HepG2 (cell line): ENCODE measurements at regions not wholly inside any gene's neighbourhood (a gene's known extent, or its start where the extent isn't known, plus 50 kb on each side); places are given as distances from the start of the nearest gene placed in this dataset.

Source experiments
- ATAC-seq: fragments of 200-7000 bp; cut with Tn5 transposase; 3 replicates; pipeline ENCODE4 v1.9.1; 2020; ENCODE audit warnings: mild to moderate bottlenecking, moderate library complexity
- BruUV-seq: library from RNA; stranded (reverse); fragments of 400-500 nt; replicated peaks from 2 replicates; lab custom pipeline; 2021; lab: Mats Ljungman, UMichigan
- CTCF ChIA-PET: fragments of 300-600 bp; formaldehyde crosslinking; extraction: SDS; loops from one replicate; lab custom pipeline; 2021; ENCODE audit warnings: low total read pairs, inconsistent platforms, low intra/inter-chr PET ratio; lab: Yijun Ruan, JAX
- POLR2A ChIA-PET: fragments of 350-600 bp; sonication (Branson Sonifier 250); formaldehyde crosslinking; loops from one replicate; lab custom pipeline; 2020; ENCODE audit warnings: antibody characterized with exemption, inconsistent platforms; lab: Yijun Ruan, JAX
- DNase-seq: peaks from one replicate; pipeline ENCODE4 v3.0.0-alpha.2; 2015; ENCODE audit warnings: low spot score
- FAIRE-seq: peaks from 3 replicates; lab custom pipeline; 2011; peaks lifted over from hg19 to GRCh38; lab: Jason Lieb, UNC
- H2AFZ ChIP-seq: one replicate; pipeline ENCODE4 v1.6.1; 2011; ENCODE audit warnings: low read length, inconsistent platforms
- H3K27ac ChIP-seq: fragments of 300-600 bp; 3 replicates; pipeline ENCODE4 v1.8.0; 2011; ENCODE audit warnings: mixed run types, mild to moderate bottlenecking, mixed read lengths, low read length, inconsistent platforms; ENCODE audit not compliant: insufficient read depth; ENCODE audit errors: extremely low read length
- H3K27me3 ChIP-seq, 2 experiments: fragments of 200-600 bp in 1 of 2; 2 replicates in 1 of 2; 3 replicates in 1 of 2; pipeline versions ENCODE4 v1.6.0 to v1.8.0; 2011; ENCODE audit warnings: low read length in 2 of 2, mild to moderate bottlenecking in 2 of 2, moderate library complexity in 2 of 2, inconsistent platforms in 1 of 2; ENCODE audit not compliant: insufficient read depth in 2 of 2, control insufficient read depth in 1 of 2
- H3K36me3 ChIP-seq, 2 experiments: fragments of 200-600 bp in 1 of 2; replicated peaks in 1 of 2; 2 replicates in 1 of 2; 3 replicates in 1 of 2; pipeline versions ENCODE4 v1.5.1 to v1.8.0; 2011; ENCODE audit warnings: low read length in 2 of 2, inconsistent platforms in 1 of 2; ENCODE audit not compliant: insufficient read depth in 2 of 2, control insufficient read depth in 1 of 2
- H3K4me1 ChIP-seq: 2 replicates; pipeline ENCODE4 v1.5.1; 2012; ENCODE audit warnings: low read length, inconsistent platforms; ENCODE audit not compliant: insufficient read depth
- H3K4me2 ChIP-seq: 2 replicates; pipeline ENCODE4 v1.6.0; 2011; ENCODE audit warnings: low read depth, low read length, inconsistent platforms
- H3K4me3 ChIP-seq, 3 experiments: fragments of 200-600 bp in 1 of 3; sonication (generic), shearing (Covaris generic) in 1 of 3; replicated peaks in 1 of 3; 2 replicates each; pipeline ENCODE4 v1.5.1; 2011 to 2016; ENCODE audit warnings: low read length in 3 of 3, inconsistent platforms in 2 of 3, low read depth in 2 of 3, mild to moderate bottlenecking in 2 of 3, control low read depth in 1 of 3, mixed read lengths in 1 of 3; ENCODE audit not compliant: insufficient read depth in 1 of 3
- H3K79me2 ChIP-seq: one replicate; pipeline ENCODE4 v1.6.1; 2011; ENCODE audit warnings: low read length, inconsistent platforms; ENCODE audit not compliant: insufficient read depth
- H3K9ac ChIP-seq: 2 replicates; pipeline ENCODE4 v1.6.0; 2011; ENCODE audit warnings: mild to moderate bottlenecking, low read depth, low read length, inconsistent platforms; ENCODE audit not compliant: insufficient read depth
- H3K9me3 ChIP-seq: 2 replicates; pipeline ENCODE4 v1.5.1; 2012; ENCODE audit warnings: mild to moderate bottlenecking, low read length
- H4K20me1 ChIP-seq: 2 replicates; pipeline ENCODE4 v1.6.0; 2011; ENCODE audit warnings: inconsistent platforms, mild to moderate bottlenecking, low read length, moderate library complexity; ENCODE audit not compliant: insufficient read depth
- HNRNPUL1 ChIP-seq: fragments of 200-400 bp; formaldehyde crosslinking; IDR thresholded peaks from 2 replicates; pipeline ENCODE4 v1.6.1; 2017; ENCODE audit warnings: low read depth, mild to moderate bottlenecking, low read length, moderate library complexity
- KAT7 ChIP-seq: IDR thresholded peaks from 2 replicates; pipeline ENCODE4 v1.6.1; 2018; ENCODE audit warnings: borderline replicate concordance, missing compliant biosample characterization
- SPEN ChIP-seq: sonication (generic); formaldehyde crosslinking; IDR thresholded peaks from 2 replicates; pipeline ENCODE4 v1.5.1; 2020; ENCODE audit warnings: low read depth, mild to moderate bottlenecking, missing genetic modification reagents
- ZNF224 ChIP-seq: sonication (generic); formaldehyde crosslinking; IDR thresholded peaks from 2 replicates; pipeline ENCODE4 v1.5.0; 2020; ENCODE audit warnings: mild to moderate bottlenecking, missing genetic modification reagents
- ZNF256 ChIP-seq: sonication (generic); formaldehyde crosslinking; conservative IDR thresholded peaks from 2 replicates; pipeline ENCODE4 v1.4.0; 2020; ENCODE audit warnings: missing genetic modification reagents
- ZNF263 ChIP-seq: sonication (generic); formaldehyde crosslinking; IDR thresholded peaks from 2 replicates; pipeline ENCODE4 v1.4.0; 2020; ENCODE audit warnings: missing genetic modification reagents
- ZNF337 ChIP-seq: sonication (generic); formaldehyde crosslinking; IDR thresholded peaks from 2 replicates; pipeline ENCODE4 v1.5.1; 2020; ENCODE audit warnings: missing genetic modification reagents, low read depth, mild to moderate bottlenecking, borderline replicate concordance
- ZNF746 ChIP-seq: sonication (generic); formaldehyde crosslinking; IDR thresholded peaks from 2 replicates; pipeline ENCODE4 v1.8.0; 2022; ENCODE audit warnings: mild to moderate bottlenecking, missing genetic modification reagents
- WGBS: methylation state at CpG from one replicate; pipeline ENCODE4 v1.1.6; 2017; ENCODE audit warnings: low lambda C conversion rate; 5-methylcytosine and 5-hydroxymethylcytosine counted together
- in situ Hi-C: cut with HindIII; loops from 2 replicates; pipeline ENCODE4 v1.10.0; 2017; ENCODE audit warnings: low pct_unique_long_range_greater_than_20kb; ENCODE audit not compliant: extremely low pct_ligation_motif_present
- intact Hi-C: fragments of 100-400 bp; cut with micrococcal nuclease; formaldehyde crosslinking; loops from one replicate; pipeline ENCODE4 v1.10.0; 2022; ENCODE audit not compliant: unreplicated experiment
- TF ChIP-seq, protein P1 (sequence below), 2 experiments: fragments of 450-650 bp in 1 of 2; sonication (generic) in 1 of 2; formaldehyde crosslinking in 1 of 2; IDR thresholded peaks; 2 replicates each; pipeline versions ENCODE4 v1.6.1 to v1.8.0; 2016 to 2022; ENCODE audit warnings: antibody characterized with exemption in 1 of 2, mild to moderate bottlenecking in 1 of 2, missing genetic modification reagents in 1 of 2
- TF ChIP-seq, protein P2 (sequence below): sonication (generic); formaldehyde crosslinking; conservative IDR thresholded peaks from 2 replicates; pipeline ENCODE4 v1.4.0; 2020; ENCODE audit warnings: missing genetic modification reagents
- TF ChIP-seq, protein P3 (sequence below), 2 experiments: sonication (generic) in 1 of 2; formaldehyde crosslinking in 1 of 2; IDR thresholded peaks; 2 replicates each; pipeline versions ENCODE4 v1.4.0 to v1.6.1; 2018 to 2020; ENCODE audit warnings: missing genetic modification reagents in 2 of 2, borderline replicate concordance in 1 of 2, low read depth in 1 of 2, mild to moderate bottlenecking in 1 of 2, missing biosample characterization in 1 of 2

DNA sequence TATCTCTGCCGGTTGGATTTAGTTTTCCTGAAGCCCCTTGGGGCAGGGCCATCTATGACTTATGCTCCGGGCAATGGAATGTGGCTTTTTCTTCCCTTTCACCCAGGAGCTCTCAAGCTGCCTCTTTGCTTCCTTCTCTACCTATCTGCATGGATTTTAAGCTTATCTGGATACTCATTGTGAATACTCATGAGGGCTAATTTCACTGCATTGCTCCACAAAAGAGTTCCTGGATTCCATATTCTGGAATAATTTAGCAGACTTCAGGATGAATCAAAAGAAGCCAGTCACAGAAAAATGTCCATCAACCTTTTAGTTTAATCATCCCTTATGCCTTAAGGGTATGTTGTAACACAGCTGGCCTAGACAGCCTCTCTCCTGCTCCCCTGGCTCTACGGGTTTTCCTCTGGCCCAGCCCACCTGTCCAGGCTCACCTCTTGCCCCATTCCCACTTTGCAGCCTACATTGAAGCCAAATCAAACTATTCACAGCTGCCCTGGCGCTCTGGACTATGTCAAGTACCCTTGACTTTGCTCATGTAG lies 122.8 kb upstream of the RMDN2 start:
- H3K9me3 ChIP-seq, result no peaks in the 10 kb centered on the region
- no TSS peak for BruUV-seq
- no peaks in the 10 kb centered on the region for H3K4me1 ChIP-seq
- H2AFZ ChIP-seq, result no peak overlapping the region
- H3K27me3 ChIP-seq, result no peaks in the 10 kb centered on the region
- FAIRE-seq (no peak), DNase-seq (no peak), ATAC-seq (no peak)
- intact Hi-C loops (no loop called here), in situ Hi-C loops (no loop called here)
- no peaks in the 10 kb centered on the region for H4K20me1 ChIP-seq
- no peak overlapping the region for H3K27ac ChIP-seq
- no peak overlapping the region for H3K9ac ChIP-seq
- CTCF ChIA-PET, result no interaction called here
- no peak overlapping the region for H3K4me2 ChIP-seq
- POLR2A ChIA-PET, result no interaction called here
- no peaks in the 10 kb centered on the region for H3K36me3 ChIP-seq
- no peaks in the 10 kb centered on the region for H3K79me2 ChIP-seq
- H3K4me3 ChIP-seq, result no peak overlapping the region
- 7% methylated on average over 4 of the region's 4 CpGs for WGBS
- TF ChIP-seq, protein P1, sequence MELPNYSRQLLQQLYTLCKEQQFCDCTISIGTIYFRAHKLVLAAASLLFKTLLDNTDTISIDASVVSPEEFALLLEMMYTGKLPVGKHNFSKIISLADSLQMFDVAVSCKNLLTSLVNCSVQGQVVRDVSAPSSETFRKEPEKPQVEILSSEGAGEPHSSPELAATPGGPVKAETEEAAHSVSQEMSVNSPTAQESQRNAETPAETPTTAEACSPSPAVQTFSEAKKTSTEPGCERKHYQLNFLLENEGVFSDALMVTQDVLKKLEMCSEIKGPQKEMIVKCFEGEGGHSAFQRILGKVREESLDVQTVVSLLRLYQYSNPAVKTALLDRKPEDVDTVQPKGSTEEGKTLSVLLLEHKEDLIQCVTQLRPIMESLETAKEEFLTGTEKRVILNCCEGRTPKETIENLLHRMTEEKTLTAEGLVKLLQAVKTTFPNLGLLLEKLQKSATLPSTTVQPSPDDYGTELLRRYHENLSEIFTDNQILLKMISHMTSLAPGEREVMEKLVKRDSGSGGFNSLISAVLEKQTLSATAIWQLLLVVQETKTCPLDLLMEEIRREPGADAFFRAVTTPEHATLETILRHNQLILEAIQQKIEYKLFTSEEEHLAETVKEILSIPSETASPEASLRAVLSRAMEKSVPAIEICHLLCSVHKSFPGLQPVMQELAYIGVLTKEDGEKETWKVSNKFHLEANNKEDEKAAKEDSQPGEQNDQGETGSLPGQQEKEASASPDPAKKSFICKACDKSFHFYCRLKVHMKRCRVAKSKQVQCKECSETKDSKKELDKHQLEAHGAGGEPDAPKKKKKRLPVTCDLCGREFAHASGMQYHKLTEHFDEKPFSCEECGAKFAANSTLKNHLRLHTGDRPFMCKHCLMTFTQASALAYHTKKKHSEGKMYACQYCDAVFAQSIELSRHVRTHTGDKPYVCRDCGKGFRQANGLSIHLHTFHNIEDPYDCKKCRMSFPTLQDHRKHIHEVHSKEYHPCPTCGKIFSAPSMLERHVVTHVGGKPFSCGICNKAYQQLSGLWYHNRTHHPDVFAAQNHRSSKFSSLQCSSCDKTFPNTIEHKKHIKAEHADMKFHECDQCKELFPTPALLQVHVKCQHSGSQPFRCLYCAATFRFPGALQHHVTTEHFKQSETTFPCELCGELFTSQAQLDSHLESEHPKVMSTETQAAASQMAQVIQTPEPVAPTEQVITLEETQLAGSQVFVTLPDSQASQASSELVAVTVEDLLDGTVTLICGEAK (IDR thresholded peaks at IDR 0.05), result no peak
- TF ChIP-seq, protein P1 (CRISPR knock-in tag; IDR thresholded peaks at IDR 0.05), result no peak
- no peak for TF ChIP-seq SPEN (CRISPR knock-in tag)
- no peak for TF ChIP-seq ZNF263
- TF ChIP-seq ZNF256 (CRISPR knock-in tag), result no peak
- no peak for TF ChIP-seq KAT7 (CRISPR knock-in tag)
- no peak for TF ChIP-seq ZNF224 (CRISPR knock-in tag)
- TF ChIP-seq ZNF746, result no peak
- TF ChIP-seq, protein P2, sequence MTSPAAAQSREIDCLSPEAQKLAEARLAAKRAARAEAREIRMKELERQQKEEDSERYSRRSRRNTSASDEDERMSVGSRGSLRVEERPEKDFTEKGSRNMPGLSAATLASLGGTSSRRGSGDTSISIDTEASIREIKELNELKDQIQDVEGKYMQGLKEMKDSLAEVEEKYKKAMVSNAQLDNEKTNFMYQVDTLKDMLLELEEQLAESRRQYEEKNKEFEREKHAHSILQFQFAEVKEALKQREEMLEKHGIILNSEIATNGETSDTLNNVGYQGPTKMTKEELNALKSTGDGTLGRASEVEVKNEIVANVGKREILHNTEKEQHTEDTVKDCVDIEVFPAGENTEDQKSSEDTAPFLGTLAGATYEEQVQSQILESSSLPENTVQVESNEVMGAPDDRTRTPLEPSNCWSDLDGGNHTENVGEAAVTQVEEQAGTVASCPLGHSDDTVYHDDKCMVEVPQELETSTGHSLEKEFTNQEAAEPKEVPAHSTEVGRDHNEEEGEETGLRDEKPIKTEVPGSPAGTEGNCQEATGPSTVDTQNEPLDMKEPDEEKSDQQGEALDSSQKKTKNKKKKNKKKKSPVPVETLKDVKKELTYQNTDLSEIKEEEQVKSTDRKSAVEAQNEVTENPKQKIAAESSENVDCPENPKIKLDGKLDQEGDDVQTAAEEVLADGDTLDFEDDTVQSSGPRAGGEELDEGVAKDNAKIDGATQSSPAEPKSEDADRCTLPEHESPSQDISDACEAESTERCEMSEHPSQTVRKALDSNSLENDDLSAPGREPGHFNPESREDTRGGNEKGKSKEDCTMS, result no peak
- TF ChIP-seq ZNF337 (CRISPR knock-in tag), result no peak
- no peak for TF ChIP-seq HNRNPUL1
- TF ChIP-seq, protein P3, sequence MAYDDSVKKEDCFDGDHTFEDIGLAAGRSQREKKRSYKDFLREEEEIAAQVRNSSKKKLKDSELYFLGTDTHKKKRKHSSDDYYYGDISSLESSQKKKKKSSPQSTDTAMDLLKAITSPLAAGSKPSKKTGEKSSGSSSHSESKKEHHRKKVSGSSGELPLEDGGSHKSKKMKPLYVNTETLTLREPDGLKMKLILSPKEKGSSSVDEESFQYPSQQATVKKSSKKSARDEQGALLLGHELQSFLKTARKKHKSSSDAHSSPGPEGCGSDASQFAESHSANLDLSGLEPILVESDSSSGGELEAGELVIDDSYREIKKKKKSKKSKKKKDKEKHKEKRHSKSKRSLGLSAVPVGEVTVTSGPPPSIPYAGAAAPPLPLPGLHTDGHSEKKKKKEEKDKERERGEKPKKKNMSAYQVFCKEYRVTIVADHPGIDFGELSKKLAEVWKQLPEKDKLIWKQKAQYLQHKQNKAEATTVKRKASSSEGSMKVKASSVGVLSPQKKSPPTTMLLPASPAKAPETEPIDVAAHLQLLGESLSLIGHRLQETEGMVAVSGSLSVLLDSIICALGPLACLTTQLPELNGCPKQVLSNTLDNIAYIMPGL (CRISPR knock-in tag; IDR thresholded peaks at IDR 0.05; ENCODE audit: borderline replicate concordance in 1 of 2, low read depth in 1 of 2), result no peak
